HL-60 (cell line): ENCODE measurements at regions not wholly inside any gene's neighbourhood (a gene's known extent, or its start where the extent isn't known, plus 50 kb on each side); places are given as distances from the start of the nearest gene placed in this dataset.

Experiments
- DNase-seq, 2 experiments: peaks; one replicate each; pipeline ENCODE4 v3.0.0-alpha.2; 2010 to 2020; ENCODE audit warnings: low read depth in 1 of 2, low spot score in 1 of 2
- H3K27ac ChIP-seq: fragments of 250-450 bp; sonication (Bioruptor Pico); replicated peaks from 2 replicates; pipeline ENCODE4 v1.5.1; 2020; ENCODE audit warnings: mild to moderate bottlenecking, moderate library complexity
- H3K27me3 ChIP-seq: fragments of 250-450 bp; sonication (Bioruptor Pico); 2 replicates; pipeline ENCODE4 v1.5.1; 2021; ENCODE audit warnings: mild to moderate bottlenecking, moderate library complexity; ENCODE audit not compliant: insufficient read depth, poor library complexity, severe bottlenecking
- H3K4me3 ChIP-seq: replicated peaks from 2 replicates; pipeline ENCODE4 v1.5.1; 2011; ENCODE audit warnings: mild to moderate bottlenecking, control low read depth, low read length; ENCODE audit not compliant: insufficient read depth
- GABPA ChIP-seq: IDR thresholded peaks from 2 replicates; pipeline ENCODE4 v1.6.1; 2012; ENCODE audit warnings: low read depth
- POLR2AphosphoS5 ChIP-seq: IDR thresholded peaks from 2 replicates; pipeline ENCODE4 v1.6.1; 2012; ENCODE audit warnings: low read depth
- SPI1 ChIP-seq: IDR thresholded peaks from 2 replicates; pipeline ENCODE4 v1.6.1; 2012; ENCODE audit warnings: low read depth, mild to moderate bottlenecking, borderline replicate concordance
- TF ChIP-seq, protein P1 (sequence below): IDR thresholded peaks from one replicate; pipeline ENCODE4 v1.5.1; 2011; ENCODE audit warnings: low read length, control low read depth, inconsistent platforms; ENCODE audit not compliant: insufficient read depth
- TF ChIP-seq, protein P2 (sequence below): IDR thresholded peaks from 2 replicates; pipeline ENCODE4 v1.6.1; 2012; ENCODE audit warnings: low read depth; ENCODE audit not compliant: insufficient replicate concordance

DNA sequence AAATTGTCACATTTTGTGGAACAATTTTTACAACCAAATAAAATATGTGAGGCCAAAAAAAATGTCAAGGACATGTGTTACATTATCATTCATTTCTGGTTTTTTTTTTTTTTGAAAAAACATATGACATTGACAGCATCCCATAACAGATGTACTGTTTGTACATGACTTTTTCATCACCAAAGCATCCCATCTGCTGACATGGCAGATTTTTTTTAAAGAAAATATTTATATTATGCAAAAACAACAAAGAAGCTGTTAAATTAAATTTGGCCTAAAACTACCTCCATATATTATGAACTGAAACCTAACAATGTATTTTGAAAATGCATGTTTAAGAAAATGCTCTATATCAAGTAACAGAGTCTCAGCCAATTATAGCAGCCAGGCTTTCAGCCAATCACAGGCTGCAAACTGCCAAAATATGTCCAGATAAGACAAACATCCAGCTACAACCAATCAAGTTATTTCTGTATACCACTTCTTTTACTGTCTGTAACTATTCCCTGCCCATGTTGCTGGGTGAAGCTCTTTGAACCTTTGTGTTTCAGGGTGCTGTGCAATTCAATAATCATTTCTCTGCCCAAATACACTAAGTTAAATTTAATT lies 1111.8 kb downstream of the GRM8 start:
- H3K4me3 ChIP-seq = no peak overlapping the region
- H3K27ac ChIP-seq = no peak overlapping the region
- no peak for DNase-seq
- H3K27me3 ChIP-seq = no peaks in the 10 kb centered on the region
- TF ChIP-seq, protein P1, sequence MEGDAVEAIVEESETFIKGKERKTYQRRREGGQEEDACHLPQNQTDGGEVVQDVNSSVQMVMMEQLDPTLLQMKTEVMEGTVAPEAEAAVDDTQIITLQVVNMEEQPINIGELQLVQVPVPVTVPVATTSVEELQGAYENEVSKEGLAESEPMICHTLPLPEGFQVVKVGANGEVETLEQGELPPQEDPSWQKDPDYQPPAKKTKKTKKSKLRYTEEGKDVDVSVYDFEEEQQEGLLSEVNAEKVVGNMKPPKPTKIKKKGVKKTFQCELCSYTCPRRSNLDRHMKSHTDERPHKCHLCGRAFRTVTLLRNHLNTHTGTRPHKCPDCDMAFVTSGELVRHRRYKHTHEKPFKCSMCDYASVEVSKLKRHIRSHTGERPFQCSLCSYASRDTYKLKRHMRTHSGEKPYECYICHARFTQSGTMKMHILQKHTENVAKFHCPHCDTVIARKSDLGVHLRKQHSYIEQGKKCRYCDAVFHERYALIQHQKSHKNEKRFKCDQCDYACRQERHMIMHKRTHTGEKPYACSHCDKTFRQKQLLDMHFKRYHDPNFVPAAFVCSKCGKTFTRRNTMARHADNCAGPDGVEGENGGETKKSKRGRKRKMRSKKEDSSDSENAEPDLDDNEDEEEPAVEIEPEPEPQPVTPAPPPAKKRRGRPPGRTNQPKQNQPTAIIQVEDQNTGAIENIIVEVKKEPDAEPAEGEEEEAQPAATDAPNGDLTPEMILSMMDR = no peak
- TF ChIP-seq GABPA (no peak), SPI1 (no peak), POLR2AphosphoS5 (no peak)
- TF ChIP-seq, protein P2, sequence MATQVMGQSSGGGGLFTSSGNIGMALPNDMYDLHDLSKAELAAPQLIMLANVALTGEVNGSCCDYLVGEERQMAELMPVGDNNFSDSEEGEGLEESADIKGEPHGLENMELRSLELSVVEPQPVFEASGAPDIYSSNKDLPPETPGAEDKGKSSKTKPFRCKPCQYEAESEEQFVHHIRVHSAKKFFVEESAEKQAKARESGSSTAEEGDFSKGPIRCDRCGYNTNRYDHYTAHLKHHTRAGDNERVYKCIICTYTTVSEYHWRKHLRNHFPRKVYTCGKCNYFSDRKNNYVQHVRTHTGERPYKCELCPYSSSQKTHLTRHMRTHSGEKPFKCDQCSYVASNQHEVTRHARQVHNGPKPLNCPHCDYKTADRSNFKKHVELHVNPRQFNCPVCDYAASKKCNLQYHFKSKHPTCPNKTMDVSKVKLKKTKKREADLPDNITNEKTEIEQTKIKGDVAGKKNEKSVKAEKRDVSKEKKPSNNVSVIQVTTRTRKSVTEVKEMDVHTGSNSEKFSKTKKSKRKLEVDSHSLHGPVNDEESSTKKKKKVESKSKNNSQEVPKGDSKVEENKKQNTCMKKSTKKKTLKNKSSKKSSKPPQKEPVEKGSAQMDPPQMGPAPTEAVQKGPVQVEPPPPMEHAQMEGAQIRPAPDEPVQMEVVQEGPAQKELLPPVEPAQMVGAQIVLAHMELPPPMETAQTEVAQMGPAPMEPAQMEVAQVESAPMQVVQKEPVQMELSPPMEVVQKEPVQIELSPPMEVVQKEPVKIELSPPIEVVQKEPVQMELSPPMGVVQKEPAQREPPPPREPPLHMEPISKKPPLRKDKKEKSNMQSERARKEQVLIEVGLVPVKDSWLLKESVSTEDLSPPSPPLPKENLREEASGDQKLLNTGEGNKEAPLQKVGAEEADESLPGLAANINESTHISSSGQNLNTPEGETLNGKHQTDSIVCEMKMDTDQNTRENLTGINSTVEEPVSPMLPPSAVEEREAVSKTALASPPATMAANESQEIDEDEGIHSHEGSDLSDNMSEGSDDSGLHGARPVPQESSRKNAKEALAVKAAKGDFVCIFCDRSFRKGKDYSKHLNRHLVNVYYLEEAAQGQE = no peak

DNA sequence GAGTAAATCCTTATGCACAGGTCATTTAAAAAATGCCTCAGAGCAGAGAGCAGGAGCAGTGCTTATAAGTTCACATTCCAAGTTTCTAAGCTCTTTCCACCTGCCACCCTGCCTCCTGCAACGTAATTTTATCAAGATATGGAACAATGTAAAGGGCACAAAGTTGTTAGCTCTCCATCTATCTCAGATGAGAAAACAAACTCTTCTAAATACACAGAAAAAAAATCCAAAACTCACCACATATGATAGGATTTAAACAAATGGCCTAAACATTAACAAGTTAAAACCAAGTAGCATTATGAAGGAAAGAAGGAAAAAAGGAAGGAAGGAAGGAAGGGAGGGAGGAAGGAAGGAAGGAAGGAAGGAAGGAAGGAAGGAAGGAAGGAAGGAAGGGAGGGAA lies 1132.8 kb downstream of the GRM8 start:
- TF ChIP-seq GABPA (no peak), POLR2AphosphoS5 (no peak), SPI1 (no peak)
- TF ChIP-seq, protein P1 = no peak
- TF ChIP-seq, protein P2 = no peak
- no peak overlapping the region for H3K27ac ChIP-seq
- DNase-seq = no peak
- H3K4me3 ChIP-seq = no peak overlapping the region
- no peaks in the 10 kb centered on the region for H3K27me3 ChIP-seq

DNA sequence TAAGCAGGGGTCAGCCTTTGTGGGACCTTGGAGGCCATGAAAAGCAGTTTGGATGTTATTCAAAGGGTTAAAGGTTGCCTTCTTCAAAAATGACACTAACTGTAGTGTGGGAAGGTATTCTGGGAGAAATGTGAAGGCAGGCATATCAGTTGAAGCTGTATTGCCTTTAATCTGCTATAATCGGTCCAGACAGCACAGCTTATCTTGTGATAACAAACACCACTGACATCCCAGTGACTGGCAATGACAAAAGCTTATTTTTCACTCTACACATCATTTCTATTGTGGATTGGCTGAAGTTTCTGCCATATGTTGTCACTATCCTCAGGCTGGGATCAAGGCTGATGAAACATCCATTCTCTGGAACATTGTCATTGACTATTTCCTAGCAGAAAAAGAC lies 1149.2 kb downstream of the GRM8 start:
- TF ChIP-seq GABPA = no peak
- TF ChIP-seq POLR2AphosphoS5 = no peak
- TF ChIP-seq, protein P2 = no peak
- TF ChIP-seq SPI1 = no peak
- Histone ChIP-seq H3K4me3 (no peak overlapping the region), H3K27ac (no peak overlapping the region), H3K27me3 (no peaks in the 10 kb centered on the region)
- DNase-seq = no peak
